Nephron (organoid): ENCODE measurements at regions not wholly inside any gene's neighbourhood (a gene's known extent, or its start where the extent isn't known, plus 50 kb on each side); places are given as distances from the start of the nearest gene placed in this dataset.

Experiments
- H3K27ac Mint-ChIP-seq, 3 experiments: 2 replicates each; pipeline ENCODE4 v1.8.0; 2020; ENCODE audit warnings: mixed read lengths in 3 of 3, mild to moderate bottlenecking in 2 of 3, moderate library complexity in 1 of 3
- H3K27me3 Mint-ChIP-seq: 2 replicates; pipeline ENCODE4 v1.8.0; 2021; ENCODE audit warnings: low read depth, mild to moderate bottlenecking, moderate library complexity, mixed read lengths
- H3K36me3 Mint-ChIP-seq: 2 replicates; pipeline ENCODE4 v1.8.0; 2020; ENCODE audit warnings: low read depth, mixed read lengths
- H3K4me1 Mint-ChIP-seq: 2 replicates; pipeline ENCODE4 v1.8.0; 2020; ENCODE audit warnings: mixed read lengths
- H3K4me3 Mint-ChIP-seq, 3 experiments: 2 replicates each; pipeline ENCODE4 v1.8.0; 2020; ENCODE audit warnings: mild to moderate bottlenecking in 3 of 3, mixed read lengths in 3 of 3, moderate library complexity in 2 of 3
- H3K9me3 Mint-ChIP-seq: 2 replicates; pipeline ENCODE4 v1.8.0; 2020; ENCODE audit warnings: mixed read lengths
- TF ChIP-seq, protein P1 (sequence below), 3 experiments: fragments of 200-600 bp; sonication (generic); IDR thresholded peaks; one replicate each; pipeline ENCODE4 v1.5.0; 2021; ENCODE audit warnings: antibody characterized with exemption in 3 of 3; ENCODE audit not compliant: unreplicated experiment in 3 of 3

DNA sequence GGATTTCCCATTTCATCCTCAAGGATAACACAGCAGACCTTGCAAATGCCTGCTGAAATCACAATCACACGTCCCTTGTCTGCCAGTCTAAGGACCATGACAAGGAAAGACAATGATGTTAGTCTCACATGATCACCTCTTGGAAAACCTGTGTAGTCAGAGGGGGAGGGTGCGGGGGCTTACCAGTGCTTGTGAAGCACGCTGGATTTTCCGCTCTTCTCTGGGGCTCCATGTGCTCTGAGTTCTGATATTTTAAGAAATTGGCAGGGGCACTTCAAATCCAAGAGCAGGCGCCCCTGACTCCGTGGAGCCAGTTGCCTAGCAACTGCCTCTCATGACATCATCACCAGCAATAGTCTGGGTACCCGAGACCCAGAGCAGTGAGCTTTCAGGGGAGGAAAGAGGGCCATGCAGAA is 200.9 kb upstream of the C14orf180 start:
- peaks cover 7% of the 10 kb centered on the region for H3K36me3 Mint-ChIP-seq
- no peak overlapping the region for H3K27ac Mint-ChIP-seq
- peaks cover 32% of the 10 kb centered on the region for H3K9me3 Mint-ChIP-seq
- no peak overlapping the region for H3K4me3 Mint-ChIP-seq
- TF ChIP-seq, protein P1, sequence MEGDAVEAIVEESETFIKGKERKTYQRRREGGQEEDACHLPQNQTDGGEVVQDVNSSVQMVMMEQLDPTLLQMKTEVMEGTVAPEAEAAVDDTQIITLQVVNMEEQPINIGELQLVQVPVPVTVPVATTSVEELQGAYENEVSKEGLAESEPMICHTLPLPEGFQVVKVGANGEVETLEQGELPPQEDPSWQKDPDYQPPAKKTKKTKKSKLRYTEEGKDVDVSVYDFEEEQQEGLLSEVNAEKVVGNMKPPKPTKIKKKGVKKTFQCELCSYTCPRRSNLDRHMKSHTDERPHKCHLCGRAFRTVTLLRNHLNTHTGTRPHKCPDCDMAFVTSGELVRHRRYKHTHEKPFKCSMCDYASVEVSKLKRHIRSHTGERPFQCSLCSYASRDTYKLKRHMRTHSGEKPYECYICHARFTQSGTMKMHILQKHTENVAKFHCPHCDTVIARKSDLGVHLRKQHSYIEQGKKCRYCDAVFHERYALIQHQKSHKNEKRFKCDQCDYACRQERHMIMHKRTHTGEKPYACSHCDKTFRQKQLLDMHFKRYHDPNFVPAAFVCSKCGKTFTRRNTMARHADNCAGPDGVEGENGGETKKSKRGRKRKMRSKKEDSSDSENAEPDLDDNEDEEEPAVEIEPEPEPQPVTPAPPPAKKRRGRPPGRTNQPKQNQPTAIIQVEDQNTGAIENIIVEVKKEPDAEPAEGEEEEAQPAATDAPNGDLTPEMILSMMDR (IDR thresholded peaks at IDR 0.05; ENCODE audit: unreplicated experiment in 3 of 3) = no peak
- peaks cover 3% of the 10 kb centered on the region for H3K4me1 Mint-ChIP-seq
- H3K27me3 Mint-ChIP-seq = peaks cover 52% of the 10 kb centered on the region

DNA sequence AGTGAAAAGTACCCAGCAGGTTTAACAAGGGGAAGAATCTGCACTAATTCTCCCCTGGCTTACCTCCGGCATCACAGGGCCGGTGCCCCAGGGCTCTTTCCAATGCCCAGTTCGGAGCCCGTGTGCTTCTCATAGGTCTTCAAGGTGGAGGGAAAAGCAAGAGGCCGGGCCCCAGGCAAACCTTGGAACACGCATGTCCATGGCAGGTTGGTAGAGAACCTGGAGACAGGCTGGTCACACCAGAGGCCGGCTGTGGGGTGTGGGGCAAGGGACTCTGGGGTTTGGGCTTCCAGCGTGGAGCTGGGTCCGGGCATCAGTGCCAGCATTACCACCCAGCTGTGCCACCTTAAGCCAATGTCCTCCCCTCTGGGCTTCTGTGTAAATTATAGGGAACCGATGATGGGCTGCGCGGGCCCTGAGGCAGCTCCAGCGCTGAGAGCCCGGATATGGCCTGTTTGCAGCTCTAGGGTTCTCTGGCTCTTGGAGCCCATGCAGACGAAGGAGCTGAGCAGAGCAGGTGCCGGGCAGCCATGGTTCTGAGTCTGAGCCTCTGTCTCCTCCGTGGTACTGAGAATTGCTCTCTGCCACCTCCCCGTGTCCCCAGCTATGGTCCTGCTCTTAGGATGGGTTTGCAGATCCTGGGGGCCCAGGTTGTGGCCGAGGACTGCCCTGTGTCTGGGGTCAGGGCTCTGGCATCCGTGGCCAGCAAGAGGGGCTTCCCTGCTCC is 197.0 kb upstream of the C14orf180 start:
- no peak overlapping the region for H3K27ac Mint-ChIP-seq
- H3K4me3 Mint-ChIP-seq = no peak overlapping the region
- peaks cover 7% of the 10 kb centered on the region for H3K36me3 Mint-ChIP-seq
- TF ChIP-seq, protein P1 (IDR thresholded peaks at IDR 0.05; ENCODE audit: unreplicated experiment in 3 of 3) = no peak
- H3K9me3 Mint-ChIP-seq = peaks cover 32% of the 10 kb centered on the region
- peaks cover 52% of the 10 kb centered on the region for H3K27me3 Mint-ChIP-seq
- peaks cover 27% of the 10 kb centered on the region for H3K4me1 Mint-ChIP-seq

DNA sequence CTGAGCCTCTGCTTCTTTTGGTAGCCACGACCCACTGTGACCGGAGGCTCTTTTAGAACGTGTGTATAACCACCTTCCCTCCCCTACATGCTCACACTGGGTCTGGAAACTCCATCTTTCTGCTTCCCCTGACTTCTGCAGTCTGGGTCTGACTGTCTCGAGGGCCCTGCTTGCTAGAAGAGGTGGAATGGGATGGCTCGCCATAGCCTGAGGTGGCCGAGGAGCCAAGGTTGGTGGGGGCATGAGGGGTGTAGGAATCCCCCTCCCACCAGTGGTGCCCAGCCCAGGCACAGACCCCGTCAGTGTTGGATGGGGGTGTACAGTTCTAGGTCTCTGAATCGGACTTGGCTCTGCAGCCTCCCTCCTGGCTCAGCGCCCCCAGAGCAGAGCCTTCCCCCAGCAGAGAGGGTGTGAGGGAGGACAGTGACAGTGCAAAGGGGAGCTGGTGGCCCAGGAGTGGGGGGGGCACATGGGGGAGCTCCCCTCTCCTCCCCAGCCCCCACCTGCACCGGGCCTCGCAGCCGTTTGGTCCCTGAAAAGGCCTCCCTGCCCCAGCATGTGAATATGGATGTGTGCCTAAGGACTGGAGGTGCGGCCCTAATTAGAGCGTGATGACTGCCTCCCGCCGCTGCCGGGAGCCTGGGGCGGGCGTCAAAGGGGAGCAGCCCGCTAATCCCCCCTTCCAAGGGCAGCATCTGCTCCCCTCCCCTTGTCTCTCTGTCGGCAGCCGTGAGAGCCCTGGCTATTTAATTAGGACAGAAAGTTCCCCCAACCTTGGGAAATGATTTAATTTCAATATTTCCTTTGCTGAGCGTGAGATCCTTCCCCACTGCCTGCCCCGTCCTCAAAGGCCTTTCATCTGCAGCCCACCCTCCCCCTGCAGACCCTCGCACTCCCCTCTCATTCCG is 196.2 kb upstream of the C14orf180 start:
- Mint-ChIP-seq H3K27me3 (peaks cover 44% of the 10 kb centered on the region), H3K36me3 (peaks cover 7% of the 10 kb centered on the region), H3K9me3 (peaks cover 31% of the 10 kb centered on the region), H3K27ac (peak overlapping the region in 1 of 3 experiments; percentile 40), H3K4me1 (peaks cover 27% of the 10 kb centered on the region), H3K4me3 (peak overlapping the region in 2 of 3 experiments; percentile 18 to 53)
- TF ChIP-seq, protein P1 (IDR thresholded peaks at IDR 0.05; ENCODE audit: unreplicated experiment in 3 of 3) = no peak

DNA sequence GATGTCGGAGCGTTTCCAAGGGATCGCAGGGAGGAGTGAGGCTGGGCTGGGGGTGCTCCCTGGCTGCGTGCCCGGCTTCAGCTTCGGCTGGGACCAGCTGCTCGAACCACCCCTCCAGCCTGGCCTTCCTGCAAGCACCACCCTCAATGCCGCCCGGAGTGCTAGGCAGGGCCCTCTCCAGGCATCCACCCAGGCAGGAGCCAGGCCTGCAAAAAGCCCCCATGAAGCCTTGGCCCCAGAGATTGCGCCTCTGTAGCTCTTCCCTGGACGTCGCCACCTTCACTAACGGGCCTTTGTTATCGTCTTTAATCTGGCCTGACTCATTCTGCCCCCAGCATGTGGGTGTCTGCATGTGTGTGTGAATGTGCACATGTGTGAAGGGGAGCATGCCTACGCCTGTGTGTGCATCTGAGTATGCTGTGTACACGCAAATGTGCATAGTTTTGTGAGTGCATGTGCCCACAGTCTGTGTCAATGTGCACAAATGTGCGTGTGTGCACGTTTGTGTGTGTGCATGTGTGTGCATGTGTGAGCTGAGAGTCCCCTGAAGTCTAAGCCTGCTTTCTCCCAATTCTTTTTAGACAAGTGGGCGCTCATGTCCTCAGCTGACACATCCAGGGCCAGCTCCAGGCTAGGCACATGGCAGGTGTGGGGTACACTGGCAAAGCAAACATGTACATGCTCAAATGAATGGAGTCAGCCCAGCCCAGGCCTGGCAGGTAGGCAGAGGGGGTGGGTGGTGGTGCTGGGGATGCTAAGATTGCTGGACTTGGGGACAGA is 195.4 kb upstream of the C14orf180 start:
- peaks cover 27% of the 10 kb centered on the region for H3K4me1 Mint-ChIP-seq
- peaks cover 24% of the 10 kb centered on the region for H3K9me3 Mint-ChIP-seq
- H3K4me3 Mint-ChIP-seq = peak overlapping the region in 1 of 3 experiments; percentile 10
- H3K27me3 Mint-ChIP-seq = peaks cover 36% of the 10 kb centered on the region
- H3K36me3 Mint-ChIP-seq = peaks cover 7% of the 10 kb centered on the region
- peak overlapping the region in 1 of 3 experiments; percentile 19 for H3K27ac Mint-ChIP-seq
- TF ChIP-seq, protein P1 (IDR thresholded peaks at IDR 0.05; ENCODE audit: unreplicated experiment in 3 of 3) = no peak

DNA sequence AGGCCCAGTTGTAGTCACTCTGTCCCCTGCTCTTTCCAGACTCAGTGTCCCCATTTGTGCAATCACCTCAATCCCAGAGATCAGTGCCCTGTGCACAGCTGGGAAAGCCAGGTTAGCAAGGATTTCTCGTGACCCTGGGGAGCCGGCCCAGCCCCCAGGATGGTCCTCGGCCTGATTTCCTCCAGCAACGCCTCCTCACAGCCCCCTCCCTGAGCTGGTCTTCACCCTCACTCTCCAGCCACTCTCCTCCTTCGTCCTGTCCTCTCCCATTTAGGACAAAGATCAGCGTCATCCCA is 194.8 kb upstream of the C14orf180 start:
- Mint-ChIP-seq H3K4me3 (peak overlapping the region in 1 of 3 experiments; percentile 26), H3K9me3 (peaks cover 18% of the 10 kb centered on the region), H3K36me3 (peaks cover 7% of the 10 kb centered on the region), H3K27ac (peak overlapping the region in 1 of 3 experiments; percentile 48), H3K4me1 (peaks cover 27% of the 10 kb centered on the region), H3K27me3 (peaks cover 30% of the 10 kb centered on the region)
- TF ChIP-seq, protein P1 (IDR thresholded peaks at IDR 0.05; ENCODE audit: unreplicated experiment in 3 of 3) = no peak
